Liver (tissue), 3 donors: ENCODE measurements at regions not wholly inside any gene's neighbourhood (a gene's known extent, or its start where the extent isn't known, plus 50 kb on each side); places are given as distances from the start of the nearest gene placed in this dataset.

ENCODE experiments used
- CTCF ChIP-seq: fragments of 150-350 bp; IDR thresholded peaks from 2 replicates; pipeline ENCODE4 v1.5.1; 2017; ENCODE audit warnings: improper control_type of control experiment, low read depth, low read length; ENCODE audit not compliant: missing input control
- REST ChIP-seq: IDR thresholded peaks from 2 replicates; pipeline ENCODE4 v1.6.1; 2016; ENCODE audit warnings: antibody characterized with exemption, mild to moderate bottlenecking
- TAF1 ChIP-seq: conservative IDR thresholded peaks from 2 replicates; pipeline ENCODE4 v1.6.1; 2016; ENCODE audit warnings: antibody characterized with exemption, mild to moderate bottlenecking
- ZBTB33 ChIP-seq: IDR thresholded peaks from 2 replicates; pipeline ENCODE4 v1.6.1; 2016; ENCODE audit warnings: antibody characterized with exemption
- donor health status: healthy.
- donor health status: healthy.

GRCh38 chr11:26219183-26220117 lies 112.5 kb upstream of the ANO3 start:
- TF ChIP-seq CTCF (no peak), TAF1 (no peak), REST (no peak), ZBTB33 (no peak)
